Cardiac septum (tissue), 1 donor: ENCODE measurements at regions not wholly inside any gene's neighbourhood (a gene's known extent, or its start where the extent isn't known, plus 50 kb on each side); places are given as distances from the start of the nearest gene placed in this dataset.

Experiments
- DNase-seq: peaks from one replicate; pipeline ENCODE4 v3.0.0-alpha.2; 2020; ENCODE audit warnings: low spot score
- intact Hi-C: fragments of 100-400 bp; cut with DNase I; formaldehyde crosslinking; loops from one replicate; pipeline ENCODE4 v1.14.0; 2022
- donor health status: DM: no; HTN: no; CAD: no.

- intact Hi-C loops: no loop called here
- no peak for DNase-seq
Measured at GRCh38 chr18:26794230-26795101, 71.0 kb downstream of the AQP4 start.

GRCh38 chr18:26792661-26793060 lies 72.8 kb downstream of the AQP4 start:
- no peak for DNase-seq
- intact Hi-C loops: no loop called here

- no peak for DNase-seq
- intact Hi-C loops: no loop called here
Measured at GRCh38 chr18:26791676-26792075, 73.8 kb downstream of the AQP4 start.

GRCh38 chr18:26784599-26784998 lies 80.9 kb downstream of the AQP4 start:
- intact Hi-C loops: no loop called here
- DNase-seq: no peak

- intact Hi-C loops: no loop called here
- DNase-seq: no peak
Measured at GRCh38 chr18:26783170-26783569, 82.3 kb downstream of the AQP4 start.

GRCh38 chr18:26780520-26781325 lies 84.8 kb downstream of the AQP4 start:
- intact Hi-C loops: no loop called here
- DNase-seq: no peak

GRCh38 chr18:26778054-26778393 lies 87.5 kb downstream of the AQP4 start:
- no peak for DNase-seq
- intact Hi-C loops: no loop called here

GRCh38 chr18:26777351-26778053 lies 88.0 kb downstream of the AQP4 start:
- no peak for DNase-seq
- intact Hi-C loops: no loop called here

GRCh38 chr18:26772691-26773090 lies 92.8 kb downstream of the AQP4 start:
- no peak for DNase-seq
- intact Hi-C loops: loop anchor here (5.0 kb wide), 1 partner anchor 150 kb away; no protein-coding TSS in a partner anchor

GRCh38 chr18:26771524-26771923 lies 94.0 kb downstream of the AQP4 start:
- intact Hi-C loops: loop anchor here (5.0 kb wide), 1 partner anchor 149 kb away; no protein-coding TSS in a partner anchor
- no peak for DNase-seq

GRCh38 chr18:26768385-26768784 lies 97.1 kb downstream of the AQP4 start:
- no peak for DNase-seq
- intact Hi-C loops: no loop called here

- intact Hi-C loops: no loop called here
Measured at GRCh38 chr18:26765498-26765897, 100.0 kb downstream of the AQP4 start.

GRCh38 chr18:26764586-26764985 lies 100.9 kb downstream of the AQP4 start:
- DNase-seq: no peak
- intact Hi-C loops: no loop called here

More at GRCh38 chr18:26765498-26765897, 100.0 kb downstream of the AQP4 start:
- no peak for DNase-seq

GRCh38 chr18:26764177-26764576 lies 101.3 kb downstream of the AQP4 start:
- no peak for DNase-seq
- intact Hi-C loops: no loop called here

- DNase-seq: no peak
- intact Hi-C loops: no loop called here
Measured at GRCh38 chr18:26763446-26764110, 101.9 kb downstream of the AQP4 start.

GRCh38 chr18:26757263-26758019 lies 108.1 kb downstream of the AQP4 start:
- no peak for DNase-seq
- intact Hi-C loops: no loop called here

- DNase-seq: no peak
- intact Hi-C loops: no loop called here
Measured at GRCh38 chr18:26756556-26756955, 109.0 kb downstream of the AQP4 start.

- DNase-seq: no peak
- intact Hi-C loops: no loop called here
Measured at GRCh38 chr18:26746826-26747475, 118.6 kb downstream of the AQP4 start.
